Mesendoderm (in vitro differentiated cells): ENCODE measurements at regions not wholly inside any gene's neighbourhood (a gene's known extent, or its start where the extent isn't known, plus 50 kb on each side); places are given as distances from the start of the nearest gene placed in this dataset.

ENCODE experiments used
- DNase-seq: peaks from one replicate; pipeline ENCODE4 v3.0.0; 2013
- H2AK5ac ChIP-seq: 2 replicates; pipeline ENCODE4 v1.6.1; 2013; ENCODE audit warnings: low read length, inconsistent platforms
- H2BK120ac ChIP-seq: 2 replicates; pipeline ENCODE4 v1.6.1; 2013; ENCODE audit warnings: low read depth, mild to moderate bottlenecking, low read length, moderate library complexity, mixed read lengths
- H2BK15ac ChIP-seq: replicated peaks from 2 replicates; pipeline ENCODE4 v1.6.1; 2013; ENCODE audit warnings: low read depth, mild to moderate bottlenecking, moderate library complexity
- H2BK5ac ChIP-seq: 2 replicates; pipeline ENCODE4 v1.6.1; 2013; ENCODE audit warnings: low read length, inconsistent platforms
- H3K18ac ChIP-seq: 2 replicates; pipeline ENCODE4 v1.6.1; 2013; ENCODE audit warnings: mild to moderate bottlenecking, low read length, mixed read lengths
- H3K23ac ChIP-seq: one replicate; pipeline ENCODE4 v1.6.1; 2013; ENCODE audit warnings: low read length
- H3K27ac ChIP-seq: 2 replicates; pipeline ENCODE4 v1.5.1; 2013; ENCODE audit warnings: low read depth, mild to moderate bottlenecking, inconsistent platforms, low read length, moderate library complexity
- H3K27me3 ChIP-seq: 2 replicates; pipeline ENCODE4 v1.6.1; 2013; ENCODE audit warnings: low read length, control low read depth, mild to moderate bottlenecking, inconsistent platforms; ENCODE audit not compliant: insufficient read depth, poor library complexity
- H3K36me3 ChIP-seq: 2 replicates; pipeline ENCODE4 v1.6.1; 2013; ENCODE audit warnings: low read length, inconsistent platforms; ENCODE audit not compliant: control insufficient read depth, insufficient read depth
- H3K4ac ChIP-seq: one replicate; pipeline ENCODE4 v1.6.1; 2013; ENCODE audit warnings: low read depth, mild to moderate bottlenecking, low read length, moderate library complexity
- H3K4me1 ChIP-seq: 2 replicates; pipeline ENCODE4 v1.6.1; 2013; ENCODE audit warnings: low read depth, low read length, inconsistent platforms; ENCODE audit not compliant: control insufficient read depth
- H3K4me2 ChIP-seq: 2 replicates; pipeline ENCODE4 v1.6.1; 2013; ENCODE audit warnings: low read length
- H3K4me3 ChIP-seq: 2 replicates; pipeline ENCODE4 v1.5.1; 2013; ENCODE audit warnings: mild to moderate bottlenecking, low read length
- H3K56ac ChIP-seq: one replicate; pipeline ENCODE4 v1.6.1; 2013; ENCODE audit warnings: low read length
- H3K79me1 ChIP-seq: 2 replicates; pipeline ENCODE4 v1.6.1; 2013; ENCODE audit warnings: low read length, inconsistent platforms
- H3K79me2 ChIP-seq: 2 replicates; pipeline ENCODE4 v1.6.1; 2013; ENCODE audit warnings: mild to moderate bottlenecking, low read length; ENCODE audit not compliant: control insufficient read depth, insufficient read depth
- H3K9ac ChIP-seq: 2 replicates; pipeline ENCODE4 v1.6.1; 2013; ENCODE audit warnings: low read length, inconsistent platforms
- H4K5ac ChIP-seq: one replicate; pipeline ENCODE4 v1.6.1; 2013; ENCODE audit warnings: low read length
- H4K8ac ChIP-seq: one replicate; pipeline ENCODE4 v1.6.1; 2013; ENCODE audit warnings: low read depth, mild to moderate bottlenecking, control low read depth, low read length, moderate library complexity
- WGBS: extraction: QIAGEN DNeasy Blood & Tissue Kit; methylation state at CpG from one replicate; pipeline ENCODE4 v1.1.7; 2013; ENCODE audit warnings: low lambda C conversion rate, missing lambda C conversion rate; ENCODE audit not compliant: insufficient coverage; ENCODE audit errors: extremely low coverage; 5-methylcytosine and 5-hydroxymethylcytosine counted together

DNA sequence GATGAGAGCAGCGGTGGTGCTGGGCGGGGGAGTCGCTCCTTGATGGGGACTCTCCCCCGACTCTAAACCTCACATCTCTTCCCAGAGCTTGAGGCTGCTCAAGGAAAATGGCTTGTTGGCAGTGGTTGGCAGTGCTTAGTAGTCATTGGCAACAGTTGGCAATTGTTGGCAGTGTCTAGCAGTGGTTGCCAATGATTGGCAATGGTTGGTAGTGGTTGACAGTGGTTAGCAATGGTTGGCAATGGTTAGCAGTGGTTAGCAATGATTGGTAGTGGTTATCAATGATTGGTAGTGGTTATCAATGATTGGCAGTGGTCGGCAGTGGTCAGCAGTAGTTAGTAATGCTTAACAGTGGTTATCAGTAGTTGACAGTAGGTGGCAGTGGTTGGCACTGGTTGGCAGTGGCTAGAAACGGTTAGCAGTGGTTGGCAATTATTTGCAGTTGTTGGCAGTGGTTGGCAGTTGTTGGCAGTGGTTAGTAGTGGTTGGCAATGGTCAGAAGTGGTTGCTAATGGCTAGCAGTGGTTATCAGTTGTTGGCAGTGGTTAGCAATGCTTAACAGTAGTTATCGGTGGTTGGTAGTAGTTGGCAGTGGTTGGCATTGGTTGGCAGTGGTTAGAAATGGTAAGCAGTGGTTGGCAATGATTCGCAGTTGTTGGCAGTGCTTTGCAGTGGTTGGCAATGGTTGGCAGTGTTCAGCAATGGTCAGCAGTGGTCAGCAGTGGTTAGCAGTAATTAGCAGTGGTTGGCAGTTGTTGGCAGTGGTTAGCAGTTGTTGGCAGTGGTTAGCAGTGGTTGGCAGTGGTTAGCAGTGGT is 85.4 kb upstream of the OTOS start:
- Histone ChIP-seq H3K79me2 (no peaks in the 10 kb centered on the region), H3K79me1 (no peaks in the 10 kb centered on the region), H3K4me2 (no peak overlapping the region), H3K9ac (no peak overlapping the region), H3K27me3 (no peaks in the 10 kb centered on the region), H2AK5ac (no peak overlapping the region), H3K56ac (no peak overlapping the region), H4K8ac (no peak overlapping the region), H2BK5ac (no peak overlapping the region), H3K36me3 (no peaks in the 10 kb centered on the region), H3K27ac (no peak overlapping the region), H3K4me1 (no peaks in the 10 kb centered on the region), H2BK120ac (no peak overlapping the region), H3K4ac (no peak overlapping the region), H3K23ac (no peak overlapping the region), H3K4me3 (no peak overlapping the region), H3K18ac (no peak overlapping the region), H4K5ac (no peak overlapping the region), H2BK15ac (no peak overlapping the region)
- DNase-seq = no peak
- WGBS = no CpG with 5 or more reads among the region's 8 CpGs

DNA sequence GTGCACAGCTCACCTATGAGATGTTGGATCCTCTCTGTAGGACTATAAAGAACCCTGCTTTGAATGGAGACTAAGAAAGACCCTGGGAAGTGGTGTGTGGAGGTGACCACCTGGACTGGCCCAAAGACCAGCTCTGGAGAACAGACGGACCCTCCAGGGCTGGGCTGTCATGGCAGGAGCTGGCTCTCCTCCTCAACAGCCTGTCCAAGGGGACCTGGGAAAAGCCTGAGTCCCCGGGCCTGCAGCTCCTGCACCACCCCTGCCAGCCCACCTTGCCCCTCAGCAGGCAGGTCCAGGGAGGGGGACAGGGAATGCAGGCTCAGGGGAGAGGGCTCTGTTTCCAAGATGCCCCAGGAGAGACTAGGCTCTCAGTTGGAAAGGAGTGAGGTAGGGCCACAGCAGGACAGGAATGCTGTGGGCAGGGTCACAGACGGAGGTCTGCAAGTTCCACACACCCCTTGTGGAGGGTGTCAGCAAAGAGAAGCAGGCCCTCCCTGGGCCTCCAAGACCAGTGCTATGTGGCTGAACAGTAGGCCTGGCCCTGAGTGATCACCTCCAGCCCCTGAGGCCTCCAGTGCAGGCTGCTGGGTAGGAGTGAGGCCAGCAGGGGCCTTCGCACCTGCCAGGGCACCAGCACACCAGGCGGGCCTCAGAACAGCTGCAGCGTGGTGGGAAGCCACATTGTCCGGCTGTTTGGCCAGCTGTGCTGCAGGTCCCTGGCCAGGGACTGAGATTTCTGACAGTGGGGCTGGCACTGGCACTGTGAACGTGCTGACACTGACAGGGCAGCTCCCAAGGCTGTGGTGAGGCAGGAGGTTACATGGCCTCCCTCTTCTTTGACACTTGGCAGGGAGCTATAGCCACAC is 86.4 kb upstream of the OTOS start:
- WGBS = no CpG with 5 or more reads among the region's 8 CpGs
- DNase-seq = no peak
- Histone ChIP-seq H3K9ac (no peak overlapping the region), H3K56ac (no peak overlapping the region), H4K5ac (no peak overlapping the region), H3K4ac (no peak overlapping the region), H3K4me1 (no peaks in the 10 kb centered on the region), H4K8ac (no peak overlapping the region), H3K27me3 (no peaks in the 10 kb centered on the region), H3K79me1 (no peaks in the 10 kb centered on the region), H3K4me2 (no peak overlapping the region), H3K36me3 (no peaks in the 10 kb centered on the region), H2BK5ac (no peak overlapping the region), H3K4me3 (no peak overlapping the region), H2AK5ac (no peak overlapping the region), H3K79me2 (no peaks in the 10 kb centered on the region), H2BK120ac (no peak overlapping the region), H3K18ac (no peak overlapping the region), H3K27ac (no peak overlapping the region), H2BK15ac (no peak overlapping the region), H3K23ac (no peak overlapping the region)

DNA sequence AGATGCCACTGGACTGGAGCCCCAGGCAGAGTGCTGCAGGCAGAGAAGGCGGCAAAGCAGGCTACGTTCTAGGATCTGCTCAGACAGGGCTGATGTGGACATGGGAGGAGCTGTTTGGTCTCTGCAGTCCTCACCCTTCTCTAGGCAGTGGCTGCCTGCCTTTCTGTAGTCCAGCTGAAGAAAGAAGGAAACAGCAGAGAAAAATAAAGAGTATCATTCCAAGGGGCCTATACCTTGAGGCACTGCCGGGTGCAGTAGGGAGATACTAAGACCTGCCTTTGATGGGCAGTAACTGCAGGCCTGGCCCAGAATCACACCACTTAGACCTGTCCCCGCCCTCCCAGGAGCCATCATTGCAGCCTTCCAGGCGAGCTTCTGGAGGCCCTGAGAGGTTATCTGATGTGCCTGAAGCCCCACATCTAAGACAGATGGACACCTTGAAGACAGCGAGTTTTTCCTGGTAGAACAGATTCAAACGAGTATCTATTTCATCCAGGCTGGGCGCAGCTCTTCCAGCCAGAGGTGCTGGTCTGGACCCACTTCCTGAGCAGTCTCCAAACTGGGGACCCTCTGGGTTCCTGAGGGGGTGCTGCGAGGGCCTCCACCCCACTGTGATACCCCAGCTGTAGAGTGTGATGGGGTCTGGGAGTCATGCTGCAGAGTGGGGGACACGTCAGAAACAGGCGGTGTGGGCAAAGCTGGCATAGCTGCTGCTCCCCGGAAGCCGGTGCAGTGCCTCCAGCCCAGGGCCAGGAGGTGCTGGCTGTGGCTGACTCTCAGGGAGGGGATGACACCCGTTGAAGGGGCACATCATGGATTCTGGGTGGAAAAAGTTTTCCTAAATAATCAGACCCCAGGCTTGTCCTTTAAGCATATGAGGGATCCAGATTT is 87.3 kb upstream of the OTOS start:
- Histone ChIP-seq H4K8ac (no peak overlapping the region), H4K5ac (no peak overlapping the region), H2BK120ac (no peak overlapping the region), H2BK5ac (no peak overlapping the region), H3K36me3 (no peaks in the 10 kb centered on the region), H3K4ac (no peak overlapping the region), H3K9ac (no peak overlapping the region), H3K18ac (no peak overlapping the region), H3K79me1 (no peaks in the 10 kb centered on the region), H3K27ac (no peak overlapping the region), H3K23ac (no peak overlapping the region), H2BK15ac (no peak overlapping the region), H3K4me3 (no peak overlapping the region), H3K4me1 (no peaks in the 10 kb centered on the region), H2AK5ac (no peak overlapping the region), H3K27me3 (no peaks in the 10 kb centered on the region), H3K79me2 (no peaks in the 10 kb centered on the region), H3K4me2 (no peak overlapping the region), H3K56ac (no peak overlapping the region)
- WGBS = no CpG with 5 or more reads among the region's 14 CpGs
- DNase-seq = no peak

DNA sequence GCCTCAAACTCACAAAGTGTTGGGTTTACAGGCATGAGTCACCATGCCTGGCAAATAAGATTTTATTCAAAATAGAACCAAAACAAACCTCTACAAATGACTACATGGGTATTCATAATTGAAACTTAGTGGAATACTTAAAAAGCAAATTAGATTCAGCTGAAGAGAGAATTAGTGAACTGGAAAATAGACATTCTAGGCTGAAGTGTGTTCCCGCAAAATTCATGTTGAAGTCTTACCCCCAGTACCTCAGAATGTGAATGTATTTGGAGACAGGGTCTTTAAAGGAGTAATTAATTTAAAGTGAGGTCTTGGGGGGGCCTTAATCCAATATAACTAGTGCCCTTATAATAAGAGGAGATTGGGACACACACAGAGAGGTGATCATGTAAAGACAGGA is 88.5 kb upstream of the OTOS start:
- Histone ChIP-seq H4K8ac (no peak overlapping the region), H3K18ac (no peak overlapping the region), H3K9ac (no peak overlapping the region), H3K4me3 (no peak overlapping the region), H3K27me3 (no peaks in the 10 kb centered on the region), H3K79me1 (no peaks in the 10 kb centered on the region), H3K56ac (no peak overlapping the region), H2AK5ac (no peak overlapping the region), H4K5ac (no peak overlapping the region), H3K27ac (no peak overlapping the region), H3K4ac (no peak overlapping the region), H3K79me2 (no peaks in the 10 kb centered on the region), H2BK15ac (no peak overlapping the region), H3K4me2 (no peak overlapping the region), H3K23ac (no peak overlapping the region), H3K36me3 (no peaks in the 10 kb centered on the region), H3K4me1 (no peaks in the 10 kb centered on the region), H2BK5ac (no peak overlapping the region), H2BK120ac (no peak overlapping the region)
- DNase-seq = no peak
- no CpG with 5 or more reads among the region's 1 CpG for WGBS

DNA sequence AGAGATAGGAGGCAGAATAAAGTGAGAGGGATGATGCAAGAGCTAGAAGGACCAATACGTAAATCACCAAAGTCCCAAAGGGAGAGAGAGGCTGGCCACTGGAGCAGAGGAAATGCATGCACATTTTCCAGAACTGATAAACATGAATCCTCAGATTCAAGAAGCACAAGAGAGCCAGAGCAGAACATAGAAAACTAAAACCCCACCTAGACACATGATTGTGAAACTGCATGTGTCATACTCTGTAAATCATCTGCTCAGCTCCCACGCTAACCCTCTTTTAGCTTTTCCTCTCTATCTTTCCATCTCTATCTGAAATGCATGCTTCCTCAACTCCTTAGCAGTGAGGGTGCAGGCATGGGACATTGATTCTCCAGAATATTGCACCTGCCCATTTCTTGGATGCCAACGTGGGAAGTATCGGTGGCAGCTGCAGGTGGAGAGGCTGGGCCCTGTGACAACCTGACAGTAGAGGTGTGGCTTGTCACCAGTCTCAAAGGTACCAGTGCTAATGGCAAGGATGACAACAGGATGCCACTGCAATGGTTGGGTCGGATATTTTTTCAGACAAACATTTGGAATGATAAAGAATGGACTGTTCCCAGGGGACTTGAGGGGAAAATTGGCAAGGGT is 89.3 kb upstream of the OTOS start:
- no peaks in the 10 kb centered on the region for H3K36me3 ChIP-seq
- H3K4me3 ChIP-seq = no peak overlapping the region
- no peak overlapping the region for H2BK5ac ChIP-seq
- H3K56ac ChIP-seq = no peak overlapping the region
- H2BK120ac ChIP-seq = no peak overlapping the region
- no peaks in the 10 kb centered on the region for H3K79me2 ChIP-seq
- H2AK5ac ChIP-seq = no peak overlapping the region
- no peak overlapping the region for H3K4me2 ChIP-seq
- H3K18ac ChIP-seq = no peak overlapping the region
- H3K79me1 ChIP-seq = no peaks in the 10 kb centered on the region
- WGBS = no CpG with 5 or more reads among the region's 5 CpGs
- H2BK15ac ChIP-seq = no peak overlapping the region
- no peak for DNase-seq
- H3K27ac ChIP-seq = no peak overlapping the region
- H3K23ac ChIP-seq = no peak overlapping the region
- no peak overlapping the region for H3K9ac ChIP-seq
- H3K4me1 ChIP-seq = no peaks in the 10 kb centered on the region
- H4K8ac ChIP-seq = no peak overlapping the region
- H4K5ac ChIP-seq = no peak overlapping the region
- no peak overlapping the region for H3K4ac ChIP-seq
- H3K27me3 ChIP-seq = no peaks in the 10 kb centered on the region
